KG1 (cell line): ENCODE measurements at regions not wholly inside any gene's neighbourhood (a gene's known extent, or its start where the extent isn't known, plus 50 kb on each side); places are given as distances from the start of the nearest gene placed in this dataset.
"Not testable (repeated sequence)": the region's sequence is repeated elsewhere in the genome, so short reads cannot be mapped to it uniquely, and the experiment has no call there.

Source experiments
- DNase-seq: peaks from one replicate; lab custom pipeline; 2025; lab: John Stamatoyannopoulos, UW

- not testable (repeated sequence) for DNase-seq
These were observed 782.4 kb downstream of the METTL15 start for GRCh38 chr11:28890601-28891040.

GRCh38 chr11:28887681-28888080 lies 779.5 kb downstream of the METTL15 start:
- DNase-seq = no peak

- no peak for DNase-seq
These were observed 771.7 kb downstream of the METTL15 start for GRCh38 chr11:28879869-28880268.

DNA sequence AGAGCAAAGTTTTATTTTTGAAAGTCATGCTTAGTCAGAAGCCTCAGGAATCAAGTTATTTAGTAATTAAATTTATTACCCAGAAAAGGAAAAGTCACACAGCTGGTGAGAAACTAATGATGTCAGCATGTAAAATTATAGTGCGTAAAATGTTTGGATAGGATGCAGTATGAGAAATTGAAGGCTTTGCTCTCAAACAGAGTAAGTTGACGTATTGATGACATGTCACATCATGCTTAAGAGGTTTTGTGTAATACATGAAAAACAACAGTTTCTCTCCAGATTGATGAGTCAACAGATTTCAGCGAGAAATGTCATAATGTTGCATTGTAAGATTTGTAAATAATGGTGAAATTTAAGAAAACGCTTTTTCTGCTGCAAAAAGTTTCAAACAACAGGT lies 769.8 kb downstream of the METTL15 start:
- no peak for DNase-seq

DNA sequence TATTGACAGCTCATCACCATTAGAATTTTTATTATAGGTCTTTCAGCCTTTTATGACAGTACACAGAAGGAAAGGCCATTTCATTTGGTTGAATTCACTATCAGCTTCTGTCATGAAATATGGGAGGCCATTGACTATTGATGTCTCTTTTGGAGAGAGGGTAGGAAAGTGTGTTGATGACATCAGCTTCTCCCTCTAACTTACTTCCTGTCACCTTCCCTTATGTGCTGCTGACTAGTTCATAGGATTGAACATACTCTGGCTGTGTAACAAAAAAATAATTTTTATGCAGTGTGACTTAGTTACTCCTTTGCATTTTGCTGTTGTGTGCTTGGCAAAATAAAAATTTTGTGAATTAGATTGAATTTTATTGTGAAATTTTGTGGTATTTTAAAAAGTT lies 769.2 kb downstream of the METTL15 start:
- no peak for DNase-seq

GRCh38 chr11:28874706-28875105 lies 766.5 kb downstream of the METTL15 start:
- no peak for DNase-seq

DNA sequence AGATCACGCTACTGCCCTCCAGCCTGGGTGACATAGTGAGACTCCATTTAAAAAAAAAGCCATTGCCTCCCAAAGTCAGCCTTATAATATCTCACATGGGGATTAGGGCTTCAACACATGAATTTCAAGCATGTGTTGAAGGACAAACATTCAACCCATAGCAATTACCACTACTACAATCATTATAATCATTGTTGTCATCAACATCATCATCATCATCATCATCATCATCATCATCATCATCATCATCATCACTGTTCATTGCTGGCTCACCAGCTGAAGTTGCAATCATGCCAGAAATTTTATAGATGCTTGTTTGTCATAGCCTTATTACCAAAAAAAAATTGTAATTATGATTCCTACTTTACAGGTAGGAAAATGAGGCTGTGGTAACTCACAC lies 762.9 kb downstream of the METTL15 start:
- no peak for DNase-seq

- DNase-seq = no peak
These were observed 755.2 kb downstream of the METTL15 start for GRCh38 chr11:28863422-28863821.

DNA sequence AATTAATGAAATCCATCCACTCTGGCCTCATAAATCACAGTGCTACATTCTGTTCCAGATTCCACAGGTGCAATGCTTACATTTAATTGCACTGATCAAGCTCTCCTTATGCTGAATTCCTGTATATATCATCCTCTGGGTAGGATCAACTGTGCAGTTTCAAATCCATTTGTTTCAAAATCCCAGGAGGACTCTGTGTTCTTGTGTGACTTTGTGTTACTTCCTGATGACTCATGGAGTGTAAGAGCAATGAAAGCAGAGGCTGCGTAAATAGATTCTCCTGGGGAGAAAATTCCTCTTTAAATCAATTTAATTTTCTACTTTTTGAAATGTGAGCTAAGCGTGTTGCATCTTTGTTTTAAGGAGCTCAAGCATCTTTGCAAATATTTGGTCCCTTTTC lies 752.7 kb downstream of the METTL15 start:
- no peak for DNase-seq

DNA sequence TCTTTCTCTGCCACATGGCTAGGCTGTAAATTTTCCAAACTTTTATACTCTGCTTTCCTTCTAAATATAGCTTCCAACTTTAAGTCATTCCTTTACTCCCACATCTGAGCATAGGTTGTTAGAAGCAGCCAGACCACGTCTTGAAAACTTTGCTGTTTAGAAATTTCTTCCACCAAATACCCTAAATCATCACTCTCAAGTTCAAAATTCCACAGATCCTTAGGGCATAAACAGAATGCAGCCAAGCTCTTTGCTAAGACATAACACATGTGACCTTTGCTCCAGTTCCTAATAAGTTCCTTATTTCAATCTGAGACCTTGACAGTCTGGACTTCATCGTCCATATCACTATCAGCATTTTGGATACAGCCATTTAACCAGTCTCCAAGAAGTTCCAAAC lies 749.9 kb downstream of the METTL15 start:
- no peak for DNase-seq

GRCh38 chr11:28849053-28849452 lies 740.9 kb downstream of the METTL15 start:
- no peak for DNase-seq

DNA sequence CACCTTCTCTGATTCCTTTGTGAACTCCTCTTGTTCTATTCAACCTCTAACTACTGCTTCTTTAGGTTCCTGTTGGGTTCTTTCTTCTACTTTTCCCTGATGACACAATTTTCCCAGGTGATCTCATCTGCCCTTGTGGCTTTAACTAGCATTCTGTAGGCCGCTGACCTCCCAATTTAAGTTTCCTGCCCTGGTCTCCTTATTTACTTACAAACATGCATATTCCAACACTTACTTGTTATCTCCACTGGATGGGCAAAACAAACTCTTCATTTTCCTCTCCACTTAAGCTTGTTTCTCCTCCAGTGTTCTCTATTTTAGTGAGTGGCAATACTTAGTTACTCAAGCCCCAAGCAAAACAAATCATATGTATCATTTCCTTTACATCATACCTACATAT lies 734.5 kb downstream of the METTL15 start:
- DNase-seq = no peak

DNA sequence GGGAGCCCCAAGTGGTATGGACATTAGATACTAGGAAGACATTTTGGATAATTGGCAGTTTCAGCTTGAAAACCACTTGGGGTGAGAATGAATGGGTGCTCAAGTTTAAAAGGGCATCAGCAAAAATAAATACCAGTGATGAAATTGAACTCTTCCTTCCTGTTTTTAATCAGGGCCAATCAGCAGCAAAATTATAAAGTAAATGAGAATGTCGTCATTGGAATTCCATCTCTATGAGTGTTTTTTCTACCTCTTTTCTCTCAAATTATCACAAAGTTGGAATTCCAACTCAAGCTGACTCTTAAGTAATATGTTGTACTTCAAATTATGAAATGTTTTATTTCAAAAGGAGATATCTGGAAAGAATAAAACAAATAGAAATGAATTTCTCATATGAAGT lies 730.6 kb downstream of the METTL15 start:
- DNase-seq = no peak

DNA sequence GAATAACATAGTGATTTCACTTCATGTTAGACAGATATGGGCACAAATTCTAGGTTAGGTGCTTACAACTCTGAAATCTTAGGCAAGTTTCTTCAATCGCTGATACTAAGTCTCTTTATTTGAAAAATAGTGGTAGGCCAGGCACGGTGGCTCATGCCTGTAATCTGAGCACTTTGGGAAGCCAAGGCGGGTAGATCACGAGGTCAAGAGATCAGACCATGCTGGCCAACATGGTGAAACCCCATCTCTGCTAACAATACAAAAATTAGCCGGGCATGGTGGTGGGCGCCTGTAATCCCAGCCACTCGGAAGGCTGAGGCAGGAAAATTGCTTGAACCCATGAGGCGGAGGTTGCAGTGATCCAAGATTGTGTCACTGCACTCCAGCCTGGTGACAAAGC lies 729.4 kb downstream of the METTL15 start:
- no peak for DNase-seq

DNA sequence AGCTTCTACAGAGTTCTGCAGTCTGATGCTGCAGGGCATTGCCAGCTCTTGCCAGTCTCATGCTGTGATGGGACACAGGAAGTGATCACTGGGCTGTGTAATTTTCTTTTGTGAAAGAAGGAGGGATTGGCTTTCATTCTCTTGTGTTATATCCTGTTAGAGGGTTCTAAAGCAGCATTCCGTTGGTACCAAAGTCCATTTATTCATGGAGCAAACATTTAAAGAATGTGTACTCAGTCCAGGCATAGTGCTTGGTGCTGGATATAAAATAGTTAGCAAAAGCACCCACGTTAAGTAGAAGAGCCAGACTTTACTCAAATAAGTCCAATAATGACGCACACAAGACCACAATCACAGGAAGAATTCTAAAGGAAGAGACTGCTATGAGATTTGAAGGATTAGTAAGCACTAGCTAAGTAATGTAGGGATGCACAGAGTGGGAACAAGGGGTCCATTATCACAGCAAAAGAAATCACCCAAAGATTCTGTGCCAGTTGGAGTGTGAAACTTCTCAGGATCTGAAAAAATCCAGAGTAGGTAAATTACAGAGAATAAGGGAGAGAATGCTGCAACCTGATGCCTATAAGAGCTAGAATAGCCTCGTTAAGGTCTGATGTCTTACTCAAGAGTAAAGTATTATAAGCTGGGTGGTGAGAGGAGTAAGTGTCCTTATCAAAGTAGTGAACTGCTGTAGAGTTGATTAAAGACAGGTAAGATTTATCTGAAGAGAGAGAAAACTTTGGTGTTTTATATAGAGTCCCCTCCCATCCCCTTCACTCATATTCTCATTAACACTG lies 728.3 kb downstream of the METTL15 start:
- DNase-seq = no peak

- no peak for DNase-seq
These were observed 727.6 kb downstream of the METTL15 start for GRCh38 chr11:28835790-28836189.

DNA sequence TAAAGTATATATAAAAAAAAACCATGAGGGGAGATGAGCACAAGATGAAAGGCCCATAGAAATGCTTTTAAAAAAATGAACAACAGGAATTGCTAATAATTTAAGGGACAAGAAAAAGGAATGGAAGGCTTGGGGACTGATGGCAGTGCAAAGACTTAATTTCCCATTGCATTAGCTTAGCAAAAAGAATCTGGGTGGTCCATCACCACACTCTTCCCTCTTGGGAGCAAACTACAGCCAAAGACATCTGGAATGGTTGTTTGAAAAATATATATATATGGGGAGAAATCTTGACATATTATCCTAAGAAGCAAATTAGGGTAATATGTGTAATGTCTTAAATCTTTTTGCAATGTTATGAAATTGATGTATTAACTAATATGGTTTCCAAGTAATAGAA lies 727.1 kb downstream of the METTL15 start:
- DNase-seq = no peak

- no peak for DNase-seq
These were observed 726.7 kb downstream of the METTL15 start for GRCh38 chr11:28834877-28835276.

DNA sequence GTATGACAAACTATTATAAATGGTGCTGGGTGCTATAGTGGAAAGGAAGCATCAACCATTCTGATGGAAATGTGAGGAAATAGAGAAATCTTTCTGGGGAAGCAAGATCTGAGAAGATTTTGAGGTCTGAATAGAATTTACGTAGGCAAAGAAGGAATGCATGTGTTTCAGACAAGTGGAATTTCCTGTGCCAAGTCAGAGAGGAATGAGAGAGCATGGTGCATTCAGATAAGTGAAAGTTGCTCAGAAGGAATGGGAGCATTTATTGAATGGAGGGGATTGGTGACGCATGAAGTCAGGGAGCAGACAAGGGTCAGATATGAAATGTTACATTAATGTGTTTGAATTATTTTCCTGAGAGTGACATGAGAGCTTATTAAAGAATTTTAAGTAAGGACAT lies 725.5 kb downstream of the METTL15 start:
- no peak for DNase-seq

- no peak for DNase-seq
These were observed 725.0 kb downstream of the METTL15 start for GRCh38 chr11:28833169-28833568.

- DNase-seq = no peak
These were observed 718.6 kb downstream of the METTL15 start for GRCh38 chr11:28826807-28827206.

- DNase-seq = no peak
These were observed 714.4 kb downstream of the METTL15 start for GRCh38 chr11:28822576-28822975.

DNA sequence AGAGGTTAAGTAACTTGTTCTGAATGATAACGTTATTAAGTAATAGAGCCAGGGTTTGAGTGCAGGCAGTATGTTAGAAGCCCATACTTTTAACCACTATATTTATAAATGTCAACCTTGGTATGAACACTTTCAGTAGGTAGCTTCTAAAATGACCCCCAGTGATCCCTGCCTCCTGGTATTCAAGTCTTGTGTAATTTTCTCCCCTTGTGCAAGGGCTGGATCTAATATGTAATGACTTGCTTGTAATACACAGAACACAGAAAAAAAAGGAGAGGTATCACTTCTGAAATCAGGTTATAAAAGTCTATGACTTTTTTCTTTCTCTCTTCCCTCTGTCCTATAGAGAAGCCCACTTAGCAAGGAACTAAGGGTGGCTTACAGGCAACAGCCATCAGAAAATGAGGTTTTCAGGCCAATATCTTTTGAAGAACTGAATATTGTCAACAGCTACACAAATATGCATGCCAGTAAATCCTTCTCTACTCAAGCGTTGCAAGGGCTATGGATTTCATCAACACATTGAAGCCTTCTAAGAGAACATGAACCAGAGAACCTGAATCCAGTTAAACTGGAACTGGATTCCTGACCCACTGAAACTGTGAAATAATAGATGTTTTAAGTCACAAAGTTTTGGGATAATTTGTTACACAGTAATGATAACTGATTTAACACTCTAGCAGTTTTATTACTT lies 712.3 kb downstream of the METTL15 start:
- no peak for DNase-seq

DNA sequence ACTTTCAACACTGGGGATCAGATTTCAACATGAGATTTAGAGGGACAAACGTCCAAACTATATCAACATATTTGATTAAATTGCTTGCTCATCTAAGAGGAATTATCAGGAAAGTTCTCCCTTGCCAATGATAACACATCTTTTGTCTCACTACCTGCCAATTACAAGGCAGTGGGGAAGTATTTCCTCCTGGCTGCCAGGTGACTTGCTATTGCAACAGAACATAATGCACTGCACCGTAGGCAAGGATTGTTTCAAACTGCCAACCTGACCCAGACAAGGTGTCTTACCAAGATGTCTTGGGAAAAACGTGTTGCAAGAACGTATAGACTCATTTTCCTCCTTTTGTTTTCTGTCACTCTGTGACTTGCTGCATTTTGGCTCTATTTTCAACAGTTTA lies 711.6 kb downstream of the METTL15 start:
- DNase-seq = no peak
